ENCODE measurements at regions not wholly inside any gene's neighbourhood (a gene's known extent, or its start where the extent isn't known, plus 50 kb on each side); places are given as distances from the start of the nearest gene placed in this dataset.

DNA sequence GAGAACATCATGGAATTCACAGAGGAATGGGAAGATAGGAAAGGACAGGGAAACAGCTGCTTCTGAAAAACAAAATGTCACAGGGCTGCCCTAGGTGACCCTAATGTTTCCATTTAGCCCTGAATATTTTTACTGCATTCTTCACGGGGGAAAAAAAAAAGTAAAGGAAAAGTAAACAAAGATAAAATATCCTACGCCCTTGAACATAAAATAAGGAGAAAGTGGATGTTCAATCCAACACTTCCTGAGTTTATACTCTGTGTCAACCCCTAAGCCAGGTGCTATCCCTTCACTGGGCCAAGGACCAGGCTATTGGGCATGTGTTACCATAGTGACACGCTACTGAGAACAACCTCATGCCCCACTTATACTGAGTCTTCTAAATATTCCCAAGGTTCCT, 84.7 kb downstream of the FAM76B start:
- intact Hi-C loops (cut with DNase I) = loop anchor here (10.0 kb wide), 1 partner anchor 60 kb away; no protein-coding TSS in a partner anchor
- no peaks in the 10 kb centered on the region for H3K27me3 ChIP-seq
- no peak overlapping the region for H3K4me3 ChIP-seq (replicated peaks in 1 of 3)
- TF ChIP-seq POLR2A (IDR thresholded peaks at IDR 0.05) = no peak
- TF ChIP-seq CTCF (IDR thresholded peaks at IDR 0.05) = no peak
- DNase-seq = peak; percentile 9 to 21
- H3K36me3 ChIP-seq = no peaks in the 10 kb centered on the region
- peaks cover 0 to 12% of the 10 kb centered on the region in 2 donors for H3K4me1 ChIP-seq
- H3K27ac ChIP-seq = peak overlapping the region in 2 of 3 donors; percentile 4 to 66
- no peaks in the 10 kb centered on the region for H3K9me3 ChIP-seq
- 50 to 54% methylated on average over 3 of the region's 3 CpGs for WGBS, 2 donors

GRCh38 chr11:95703049-95703448, 86.5 kb downstream of the FAM76B start:
- Histone ChIP-seq H3K4me3 (replicated peaks in 1 of 3) (no peak overlapping the region), H3K9me3 (no peaks in the 10 kb centered on the region), H3K4me1 (peaks cover 0 to 12% of the 10 kb centered on the region in 2 donors), H3K36me3 (no peaks in the 10 kb centered on the region), H3K27me3 (no peaks in the 10 kb centered on the region), H3K27ac (peak overlapping the region in 1 of 3 donors; percentile 10)
- intact Hi-C loops (cut with DNase I) = loop anchor here (10.0 kb wide), 1 partner anchor 62 kb away; no protein-coding TSS in a partner anchor
- WGBS, 2 donors = 79 to 91% methylated on average over 3 of the region's 3 CpGs
- TF ChIP-seq CTCF (IDR thresholded peaks at IDR 0.05) (no peak), POLR2A (IDR thresholded peaks at IDR 0.05) (no peak)
- no peak for DNase-seq

DNA sequence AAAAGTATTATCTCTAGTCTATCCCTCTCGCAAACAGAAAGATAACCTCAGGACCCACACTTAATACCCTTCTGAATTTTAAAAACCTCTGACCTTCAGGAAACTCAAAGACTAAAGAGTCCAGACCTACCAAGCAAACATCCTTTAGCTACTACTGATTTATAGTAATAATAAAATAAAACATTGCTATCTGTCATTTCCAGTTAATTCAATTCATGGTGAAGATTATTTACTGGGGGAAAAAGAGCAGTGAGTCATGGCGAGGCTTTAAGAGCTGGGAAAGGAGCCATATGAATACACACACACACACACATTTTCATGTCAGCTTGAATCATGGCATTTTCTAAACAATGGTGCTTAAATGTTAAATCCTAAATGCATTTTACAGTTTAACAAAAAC, 87.1 kb downstream of the FAM76B start:
- DNase-seq = no peak
- peaks cover 0 to 12% of the 10 kb centered on the region in 2 donors for H3K4me1 ChIP-seq

GRCh38 chr11:95700471-95700817, 89.1 kb downstream of the FAM76B start:
- Histone ChIP-seq H3K36me3 (no peaks in the 10 kb centered on the region), H3K27ac (no peak overlapping the region), H3K4me3 (replicated peaks in 1 of 3) (no peak overlapping the region), H3K27me3 (no peaks in the 10 kb centered on the region), H3K9me3 (no peaks in the 10 kb centered on the region), H3K4me1 (peaks cover 0 to 8% of the 10 kb centered on the region in 2 donors)
- WGBS, 2 donors = 85 to 91% methylated on average over 6 of the region's 6 CpGs
- no peak for TF ChIP-seq CTCF (IDR thresholded peaks at IDR 0.05)
- TF ChIP-seq POLR2A (IDR thresholded peaks at IDR 0.05) = no peak
- no peak for DNase-seq
- intact Hi-C loops (cut with DNase I) = loop anchor here (10.0 kb wide), 1 partner anchor 64 kb away; no protein-coding TSS in a partner anchor

More for the DNA sequence above, 87.1 kb downstream of the FAM76B start:
- intact Hi-C loops (cut with DNase I) = loop anchor here (10.0 kb wide), 1 partner anchor 62 kb away; no protein-coding TSS in a partner anchor
- no peaks in the 10 kb centered on the region for H3K27me3 ChIP-seq
- no peak overlapping the region for H3K4me3 ChIP-seq (replicated peaks in 1 of 3)
- H3K36me3 ChIP-seq = no peaks in the 10 kb centered on the region
- H3K27ac ChIP-seq = peak overlapping the region in 1 of 3 donors; percentile 10
- TF ChIP-seq POLR2A (IDR thresholded peaks at IDR 0.05) = no peak
- WGBS, 2 donors = 77 to 78% methylated on average over 2 of the region's 2 CpGs
- no peaks in the 10 kb centered on the region for H3K9me3 ChIP-seq

- Histone ChIP-seq H3K9me3 (no peaks in the 10 kb centered on the region), H3K4me3 (replicated peaks in 1 of 3) (no peak overlapping the region), H3K27ac (no peak overlapping the region), H3K4me1 (peaks cover 0 to 2% of the 10 kb centered on the region in 2 donors), H3K27me3 (no peaks in the 10 kb centered on the region), H3K36me3 (no peaks in the 10 kb centered on the region)
- TF ChIP-seq POLR2A (IDR thresholded peaks at IDR 0.05) (no peak), CTCF (IDR thresholded peaks at IDR 0.05) (no peak)
- intact Hi-C loops (cut with DNase I) = loop anchor here (10.0 kb wide), 1 partner anchor 65 kb away; no protein-coding TSS in a partner anchor
- no peak for DNase-seq
- WGBS, 2 donors = 71 to 85% methylated on average over 2 of the region's 2 CpGs
Observed at GRCh38 chr11:95699631-95700470, 89.7 kb downstream of the FAM76B start.
